CD4-positive, alpha-beta T cell treated with Interleukin-6 for 4 hours (primary cell): ENCODE measurements at regions not wholly inside any gene's neighbourhood (a gene's known extent, or its start where the extent isn't known, plus 50 kb on each side); places are given as distances from the start of the nearest gene placed in this dataset.

Source experiments
- DNase-seq: peaks from one replicate; pipeline ENCODE4 v3.0.0-alpha.2; 2020; ENCODE audit warnings: mixed read lengths

DNA sequence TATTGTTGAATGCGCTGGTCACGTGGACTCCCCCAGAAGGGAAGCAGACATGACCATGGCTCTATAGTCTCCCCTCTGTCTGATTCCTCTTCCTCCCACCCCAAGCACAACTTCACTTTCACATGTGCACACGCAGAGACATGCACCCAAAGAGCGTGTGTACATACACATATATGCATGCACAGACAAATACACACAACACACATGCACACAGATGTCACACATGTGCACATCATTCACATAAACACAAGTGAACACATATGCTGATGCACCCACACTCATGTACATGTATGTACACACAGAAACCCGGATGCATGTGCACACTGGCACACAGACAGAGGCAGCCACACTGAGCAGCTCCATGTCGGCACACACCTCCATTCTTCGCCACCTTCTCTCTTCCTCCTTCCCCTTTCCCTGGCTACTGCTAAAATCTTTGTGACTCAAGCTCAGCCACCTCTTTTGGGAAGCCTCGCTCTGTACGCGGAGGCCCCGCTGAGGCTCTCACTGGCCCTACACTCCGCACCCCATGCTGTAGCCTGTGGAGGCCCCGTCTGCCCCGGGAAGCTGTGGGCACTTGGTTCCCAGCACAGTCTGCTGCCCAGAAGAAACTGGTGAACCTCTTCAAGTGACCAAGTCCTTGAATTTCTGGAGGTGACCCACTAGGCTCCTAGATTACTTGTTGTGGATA lies 101.6 kb upstream of the TEX51 start:
- DNase-seq: no peak

DNA sequence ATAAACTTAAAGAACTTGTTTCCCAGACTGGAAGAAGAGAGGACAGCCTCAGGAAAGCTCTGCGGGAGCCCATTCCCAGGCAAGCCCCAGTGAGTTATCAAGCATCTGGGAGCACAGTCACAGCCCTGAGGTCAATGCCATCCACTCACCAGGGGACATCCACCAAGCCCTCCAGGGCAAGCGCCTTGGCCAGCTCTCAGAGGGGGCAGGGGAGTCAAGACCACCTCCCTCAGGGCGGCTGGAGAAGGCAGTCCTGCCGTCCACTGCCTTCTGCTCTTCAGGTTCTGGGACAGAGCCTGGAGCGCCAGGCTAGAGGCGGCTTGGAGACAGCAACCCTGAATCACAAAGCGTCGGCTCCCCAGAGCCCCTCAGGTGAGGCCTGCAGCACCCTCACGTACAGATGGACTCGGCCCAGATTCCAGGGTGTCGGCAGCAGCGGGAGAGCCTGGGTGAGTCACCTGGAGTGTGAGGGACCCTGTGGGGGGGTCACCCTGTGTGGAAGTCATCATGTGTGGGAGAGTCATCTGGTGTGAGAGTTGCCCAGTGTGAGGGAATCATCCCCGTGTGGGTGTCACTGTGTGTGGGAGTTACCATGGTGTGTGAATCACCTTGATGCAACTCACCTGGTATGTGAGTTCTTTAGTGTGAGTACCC lies 100.9 kb upstream of the TEX51 start:
- no peak for DNase-seq

DNA sequence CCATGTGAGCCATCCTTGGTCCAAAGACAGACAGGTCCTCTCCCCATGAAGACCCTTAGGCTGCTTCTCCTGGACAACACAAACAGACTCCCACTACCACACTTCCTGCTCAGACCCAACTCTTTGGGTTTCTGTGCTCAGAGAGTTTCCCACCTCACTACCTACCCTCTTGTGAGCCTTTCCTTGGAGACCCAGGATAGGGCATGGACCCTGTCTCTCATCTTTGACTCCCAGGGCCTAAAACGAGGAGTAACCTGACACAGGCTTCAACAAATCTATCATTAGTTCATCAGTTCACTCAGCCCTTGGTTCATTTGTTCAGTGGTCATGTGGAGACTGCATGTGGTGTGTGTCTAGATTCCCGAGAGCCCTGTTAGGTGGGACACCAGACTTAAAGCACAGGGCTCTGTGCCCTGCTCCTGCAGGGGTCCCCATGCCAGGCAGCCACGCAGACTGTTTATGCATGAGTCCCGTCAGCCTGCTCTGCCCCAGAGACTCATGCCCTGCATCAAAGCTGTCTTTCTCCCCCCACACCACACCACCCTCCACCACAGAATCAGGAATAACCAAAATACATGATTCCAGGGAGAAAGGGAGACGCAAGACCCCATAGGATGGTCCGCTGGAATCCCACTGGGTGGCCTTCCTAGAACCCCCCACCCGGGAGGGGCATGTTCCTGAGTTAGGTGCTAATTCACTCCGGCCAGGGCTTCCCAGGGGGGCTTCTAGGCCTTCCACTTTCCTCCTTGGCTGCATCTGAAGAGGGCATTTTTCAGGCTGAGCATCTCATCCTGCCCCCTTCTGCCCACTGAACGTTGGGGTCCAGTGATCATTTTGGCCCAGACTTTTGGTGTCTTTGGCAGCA lies 100.2 kb upstream of the TEX51 start:
- DNase-seq: no peak

DNA sequence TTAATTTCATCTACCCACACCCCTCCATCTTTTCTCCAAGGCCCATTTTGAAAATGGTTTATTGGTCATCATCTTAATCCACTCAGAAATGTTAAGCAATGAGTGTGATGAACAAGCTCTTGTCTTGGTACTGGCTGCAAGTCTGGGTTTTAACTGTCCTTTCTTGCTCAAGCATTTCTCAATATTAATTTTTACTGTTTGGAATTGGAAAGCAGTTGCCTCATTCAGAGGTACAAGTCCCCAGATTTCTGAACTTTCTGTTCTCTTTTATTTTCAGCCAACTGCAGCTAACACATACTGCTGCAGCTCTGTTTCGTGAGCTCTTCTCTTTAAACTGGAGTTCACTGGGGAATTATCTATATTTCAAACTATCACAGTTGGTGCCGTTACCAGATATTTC lies 99.4 kb upstream of the TEX51 start:
- DNase-seq: no peak

DNA sequence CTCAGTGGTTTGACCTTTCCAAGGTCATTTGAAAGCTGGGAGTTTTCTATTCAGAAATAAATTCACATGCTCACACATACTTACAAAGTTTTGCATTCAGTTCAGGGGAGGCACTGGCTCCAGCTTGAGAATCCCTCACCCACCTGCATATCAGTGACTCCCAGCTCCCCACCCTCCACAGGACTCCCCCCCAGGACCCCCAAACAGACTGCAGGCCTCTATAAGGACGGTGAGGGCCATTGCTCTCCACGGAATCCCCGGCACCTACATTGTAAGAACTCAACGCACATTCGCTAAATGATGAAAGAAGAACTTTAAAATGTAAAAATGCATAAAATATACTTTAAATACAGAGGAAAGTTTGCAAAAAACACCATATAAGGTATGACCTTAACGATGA lies 97.2 kb upstream of the TEX51 start:
- no peak for DNase-seq

DNA sequence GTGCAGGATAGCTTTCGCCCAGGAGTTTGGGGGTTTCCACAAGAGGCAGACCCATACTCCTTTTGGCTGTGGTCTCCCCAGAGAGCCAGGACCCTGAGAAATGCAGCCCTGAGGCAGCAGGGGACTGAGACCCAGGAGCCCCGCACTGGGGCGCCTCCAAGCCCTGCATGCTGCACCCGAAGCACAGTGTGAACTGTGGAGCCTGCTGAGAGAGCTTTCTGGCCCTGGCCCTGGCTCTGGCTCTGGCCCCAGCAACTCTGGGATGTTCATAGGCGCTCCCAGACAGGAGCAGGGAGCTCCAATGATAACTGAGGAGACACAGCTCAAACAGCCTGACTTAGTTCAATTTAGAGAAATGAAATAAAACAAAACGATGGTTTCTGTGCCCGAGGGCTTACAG lies 96.4 kb upstream of the TEX51 start:
- no peak for DNase-seq

DNA sequence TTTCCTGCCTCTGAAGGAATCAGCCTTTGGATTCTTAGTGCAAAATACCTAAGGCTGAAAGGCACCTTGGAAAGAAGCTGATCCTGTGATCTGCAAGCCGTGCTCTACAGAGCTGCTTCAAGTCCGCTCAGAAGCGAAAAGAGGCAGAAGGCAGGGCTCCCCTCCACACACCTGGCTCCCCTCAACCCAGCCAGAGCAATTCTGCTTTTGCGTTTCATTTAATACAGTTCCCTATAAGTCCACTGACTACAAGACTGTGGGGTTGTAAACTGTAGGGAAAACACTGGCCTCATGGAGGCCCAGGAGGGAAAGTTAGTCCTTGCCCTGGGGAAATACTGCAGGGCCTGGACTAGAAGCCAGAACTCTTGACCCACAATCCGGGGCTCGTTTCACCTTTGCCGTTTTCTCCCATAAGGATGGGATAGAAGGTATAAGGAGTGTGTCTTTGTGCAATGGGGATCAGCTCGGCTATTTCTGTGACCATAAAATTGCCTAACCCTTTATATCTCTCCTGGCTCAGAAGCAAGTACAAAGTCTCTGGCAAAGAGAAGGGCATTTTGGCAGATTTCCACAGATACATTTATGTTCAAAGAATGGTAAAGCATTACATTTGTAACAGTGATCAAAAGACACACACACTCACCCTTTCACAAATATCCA lies 95.8 kb upstream of the TEX51 start:
- DNase-seq: no peak

DNA sequence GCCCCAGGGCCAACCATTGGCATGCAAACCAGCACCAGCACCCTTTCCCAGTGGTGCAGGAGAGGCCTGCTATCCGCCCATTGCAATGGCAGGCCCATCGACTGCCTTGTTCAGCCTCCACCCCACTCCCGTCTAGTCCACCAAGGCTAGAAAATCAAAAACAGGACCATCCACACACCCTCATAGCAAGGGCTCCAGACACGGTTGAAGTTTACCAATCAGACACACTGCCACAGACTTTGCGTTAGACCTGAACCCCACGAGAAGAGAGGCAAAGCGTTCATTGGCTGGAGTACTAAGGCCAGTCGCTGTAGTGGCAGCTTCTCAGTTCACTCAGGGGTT lies 95.3 kb upstream of the TEX51 start:
- DNase-seq: no peak

DNA sequence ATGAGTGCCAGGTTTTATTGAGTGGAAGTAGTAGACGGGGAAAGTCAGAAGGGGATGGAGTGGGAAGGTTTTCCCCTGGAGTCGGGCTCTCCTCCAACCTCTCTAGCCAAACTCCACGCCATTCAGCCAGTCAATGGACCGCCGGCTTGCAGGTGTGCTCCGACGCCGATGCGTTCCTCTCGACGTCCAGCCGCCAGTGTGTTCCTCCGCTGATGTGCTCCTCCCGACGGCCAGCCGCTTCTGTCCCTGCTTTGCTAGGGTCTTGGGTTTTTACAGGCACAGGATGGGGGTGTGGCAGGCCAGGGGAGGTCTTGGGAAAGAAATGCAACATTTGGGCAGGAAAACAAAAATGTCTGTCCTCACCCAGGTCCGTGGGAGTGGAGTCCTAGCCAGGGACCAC lies 94.3 kb upstream of the TEX51 start:
- DNase-seq: no peak

DNA sequence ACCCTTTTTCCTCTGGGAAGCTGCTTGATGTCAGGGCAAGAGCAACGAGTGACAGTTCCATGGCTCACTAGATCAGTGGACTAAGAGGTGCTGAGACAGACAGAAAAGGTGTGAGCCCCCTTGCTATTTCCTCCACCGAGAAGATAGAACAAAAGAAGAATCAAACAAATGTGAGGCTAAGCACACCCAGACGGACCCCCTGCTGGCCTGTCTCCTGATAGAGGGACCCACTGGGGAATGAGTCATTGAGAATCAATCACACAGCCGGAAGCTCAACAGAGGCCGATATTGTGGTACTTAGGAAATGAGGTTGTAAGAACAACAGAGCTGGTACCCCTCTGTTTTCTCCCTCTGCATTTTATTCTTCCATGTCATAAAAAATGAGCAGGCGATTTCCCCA lies 89.8 kb upstream of the TEX51 start:
- DNase-seq: no peak

DNA sequence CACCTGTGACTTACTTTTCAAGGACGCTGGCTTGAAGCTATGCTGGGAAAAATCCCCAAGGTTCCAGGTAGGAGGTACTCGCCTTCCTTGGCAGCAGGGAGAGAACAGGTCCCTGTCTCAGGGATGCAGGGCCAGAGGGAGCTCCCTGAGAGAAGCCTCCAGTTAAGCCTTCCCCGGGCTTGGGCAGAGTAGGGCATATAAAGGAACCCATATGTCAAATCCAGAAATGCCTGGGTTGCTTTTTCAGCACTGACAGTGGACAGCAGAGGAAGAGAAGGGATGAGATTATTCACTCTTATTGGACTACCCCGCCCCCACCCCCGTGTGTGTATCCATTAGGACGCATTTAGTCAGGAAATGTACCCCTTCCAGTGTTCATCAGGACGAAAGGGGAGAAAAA lies 89.3 kb upstream of the TEX51 start:
- DNase-seq: no peak

DNA sequence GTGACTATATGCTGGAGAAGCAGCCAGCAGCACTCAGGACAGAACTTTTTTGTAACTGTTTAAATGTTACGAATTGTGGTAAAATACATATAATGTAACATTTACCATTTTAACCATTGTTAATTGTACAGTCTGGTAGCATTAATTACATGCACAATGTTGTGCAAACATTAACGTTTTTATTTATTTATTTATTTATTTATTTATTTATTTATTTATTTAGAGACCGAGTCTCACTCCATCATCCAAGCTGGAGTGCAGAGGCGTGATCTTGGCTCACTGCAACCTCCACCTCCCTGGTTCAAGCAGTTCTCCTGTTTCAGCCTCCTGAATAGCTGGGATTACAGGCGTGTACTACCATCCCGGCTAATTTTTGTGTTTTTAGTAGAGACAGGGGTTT lies 88.7 kb upstream of the TEX51 start:
- no peak for DNase-seq

DNA sequence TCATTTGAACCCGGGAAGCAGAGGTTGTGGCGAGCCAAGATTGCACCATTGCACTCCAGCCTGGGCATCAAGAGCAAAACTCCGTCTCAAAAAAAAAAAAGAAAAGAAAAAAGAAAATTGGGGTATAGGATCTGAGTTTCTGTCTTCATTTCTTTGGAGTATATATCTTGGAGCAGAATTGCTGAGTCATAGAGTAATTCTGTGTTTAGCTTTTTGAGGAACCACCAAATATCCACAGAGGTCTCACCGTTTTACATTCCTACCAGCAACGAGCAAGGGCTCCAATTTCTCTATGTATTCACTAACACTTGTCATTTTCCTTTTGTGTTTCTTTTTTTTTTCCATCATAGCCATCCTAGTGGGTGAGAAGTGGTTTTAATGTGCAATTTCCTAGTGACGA lies 87.6 kb upstream of the TEX51 start:
- DNase-seq: no peak

DNA sequence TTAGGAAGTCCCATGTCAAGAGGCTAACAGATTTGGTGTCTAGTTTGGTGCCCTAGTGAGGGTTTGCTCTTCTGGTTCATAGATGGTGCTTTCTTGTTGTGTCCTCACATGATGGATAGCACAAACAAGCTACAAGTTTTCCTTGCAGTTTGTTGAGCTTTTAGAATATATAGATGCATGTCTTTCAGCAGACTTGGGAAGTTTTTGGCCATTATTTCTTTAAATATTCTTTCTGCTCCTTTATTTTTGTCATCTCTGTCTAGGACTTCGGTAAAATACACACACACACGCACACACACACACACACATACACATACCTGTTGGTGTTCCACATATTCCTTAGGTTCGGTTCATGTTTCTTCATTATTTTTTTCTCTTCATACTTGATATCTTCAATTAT lies 81.5 kb upstream of the TEX51 start:
- no peak for DNase-seq

DNA sequence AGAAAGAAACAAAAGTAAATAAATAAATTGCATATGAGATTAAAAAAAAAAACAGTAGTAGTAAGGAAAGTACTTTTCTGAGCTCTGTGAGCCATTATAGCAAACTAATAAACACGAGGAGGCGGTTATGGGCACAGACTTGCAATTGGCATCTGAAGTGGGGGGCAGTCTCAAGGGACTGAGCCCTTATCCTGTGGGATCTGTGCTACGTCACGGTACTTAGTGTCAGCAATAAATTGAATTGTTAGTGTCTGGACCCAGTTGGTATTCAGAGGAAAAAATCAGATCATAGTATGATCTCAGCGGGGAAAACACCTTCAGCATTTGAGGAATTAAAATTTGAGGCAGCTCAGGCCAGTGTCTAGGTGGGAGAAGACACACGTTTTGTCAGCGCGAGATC lies 76.6 kb upstream of the TEX51 start:
- no peak for DNase-seq

DNA sequence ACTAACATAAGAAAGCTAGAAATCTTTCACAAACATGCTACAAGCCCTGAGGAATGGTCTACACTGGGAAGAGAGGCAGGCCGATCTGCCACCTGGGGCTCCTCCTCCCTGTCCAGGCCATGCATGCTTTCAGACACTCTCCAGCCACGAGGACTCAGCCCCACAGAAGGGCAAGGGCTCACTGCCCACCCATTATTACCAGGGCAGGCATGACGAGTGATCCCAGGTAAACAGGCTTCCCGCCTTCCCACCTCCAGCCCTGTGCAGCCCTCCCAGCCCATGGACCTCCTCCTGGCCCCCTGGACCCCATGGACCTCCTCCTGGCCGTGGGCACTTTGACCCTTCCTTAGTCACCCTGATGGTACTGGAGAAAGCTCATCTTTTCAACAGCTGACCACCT lies 75.8 kb upstream of the TEX51 start:
- DNase-seq: no peak

DNA sequence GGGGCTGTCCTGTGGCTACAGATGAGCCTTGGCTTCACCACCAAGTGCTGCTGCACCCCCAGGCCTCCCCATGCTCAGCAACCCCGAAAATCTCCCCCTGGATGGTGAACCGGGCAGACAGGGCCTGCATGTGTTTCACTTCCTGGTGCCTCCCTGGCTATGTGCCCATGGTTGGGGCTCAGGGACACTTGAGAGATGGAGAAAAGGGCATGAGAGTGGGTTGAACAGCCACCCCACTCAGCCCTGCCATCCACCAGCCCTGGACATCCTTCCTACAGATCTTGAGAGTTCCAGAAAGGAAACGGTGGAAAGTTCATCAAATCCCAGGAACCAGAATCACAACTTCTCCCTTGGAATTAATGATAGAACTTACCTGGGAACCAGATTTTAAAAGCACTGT lies 74.7 kb upstream of the TEX51 start:
- DNase-seq: no peak

DNA sequence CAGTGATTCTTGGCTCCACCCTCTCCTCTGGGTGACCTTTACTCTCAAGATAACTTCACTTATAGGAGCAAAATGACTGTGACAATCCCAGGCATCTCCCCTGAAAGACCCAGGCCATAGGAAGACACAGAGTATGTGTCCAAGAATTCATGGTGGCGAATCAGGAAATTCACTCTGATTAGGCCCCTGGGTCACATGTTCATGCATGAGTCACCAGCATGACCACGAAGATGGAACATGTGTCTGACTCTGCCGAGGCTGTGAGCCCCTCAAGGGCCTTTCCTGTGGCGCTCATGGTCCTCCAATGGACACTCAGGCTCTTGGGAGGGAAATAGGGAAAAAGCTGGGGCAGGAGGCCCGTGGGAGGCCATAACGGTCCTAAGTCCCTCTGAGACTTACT lies 74.0 kb upstream of the TEX51 start:
- DNase-seq: no peak

DNA sequence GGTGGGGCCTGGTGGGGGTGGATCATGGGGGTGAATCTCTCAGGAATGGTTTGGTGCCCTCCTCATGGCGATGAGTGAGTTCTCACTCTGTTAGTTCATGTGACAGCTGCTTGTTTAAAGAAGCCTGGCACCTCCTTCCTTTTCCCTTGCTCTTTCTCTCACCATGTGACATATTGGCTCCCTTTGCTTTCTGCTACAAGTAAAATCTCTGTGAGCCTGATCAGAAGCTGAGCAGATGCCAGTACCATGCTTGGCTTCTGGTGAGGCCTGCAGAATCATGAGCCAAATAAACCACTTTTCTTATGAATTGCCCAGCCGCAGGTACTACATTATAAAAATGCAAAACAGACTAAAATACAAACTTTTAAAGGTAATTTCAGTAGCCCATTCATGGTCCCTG lies 73.4 kb upstream of the TEX51 start:
- no peak for DNase-seq

DNA sequence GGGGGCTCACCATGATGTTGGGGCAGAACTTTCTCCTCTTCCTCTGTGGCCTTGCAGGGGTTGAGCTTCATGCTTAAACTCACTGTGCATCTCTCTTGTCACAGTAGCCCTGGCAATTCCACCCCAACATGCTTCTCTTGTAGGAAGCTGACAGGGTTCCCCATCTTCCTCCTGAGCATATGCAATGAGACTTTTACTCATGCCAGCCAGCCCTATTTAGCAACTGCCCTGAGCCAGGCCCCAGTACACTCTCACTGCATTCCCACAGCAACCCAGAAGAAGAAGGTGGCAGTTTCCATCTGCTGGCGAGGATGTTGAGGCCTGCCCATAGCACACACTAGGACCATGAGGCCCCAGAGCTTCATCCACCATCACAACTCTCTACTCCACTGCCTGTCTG lies 72.2 kb upstream of the TEX51 start:
- DNase-seq: no peak

DNA sequence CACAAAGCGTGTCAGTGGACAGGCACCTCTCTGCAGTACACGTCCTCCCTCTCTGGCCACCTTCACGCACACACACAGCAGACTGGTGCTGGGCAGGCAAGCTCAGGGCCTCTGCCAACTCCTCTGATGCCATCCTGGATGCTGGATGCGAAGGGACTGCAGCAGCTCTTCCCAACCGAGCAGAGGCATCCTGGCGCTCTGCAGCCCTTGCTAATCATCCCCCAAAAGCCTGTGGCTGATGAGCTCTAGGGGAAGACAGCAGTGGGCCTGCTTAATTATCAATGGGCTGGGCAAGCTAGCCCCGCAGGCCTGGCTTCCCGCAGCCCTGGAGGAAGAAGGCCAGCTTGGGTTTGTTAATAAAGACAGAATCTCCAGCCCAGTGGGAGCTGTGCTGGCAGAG lies 71.3 kb upstream of the TEX51 start:
- DNase-seq: no peak

DNA sequence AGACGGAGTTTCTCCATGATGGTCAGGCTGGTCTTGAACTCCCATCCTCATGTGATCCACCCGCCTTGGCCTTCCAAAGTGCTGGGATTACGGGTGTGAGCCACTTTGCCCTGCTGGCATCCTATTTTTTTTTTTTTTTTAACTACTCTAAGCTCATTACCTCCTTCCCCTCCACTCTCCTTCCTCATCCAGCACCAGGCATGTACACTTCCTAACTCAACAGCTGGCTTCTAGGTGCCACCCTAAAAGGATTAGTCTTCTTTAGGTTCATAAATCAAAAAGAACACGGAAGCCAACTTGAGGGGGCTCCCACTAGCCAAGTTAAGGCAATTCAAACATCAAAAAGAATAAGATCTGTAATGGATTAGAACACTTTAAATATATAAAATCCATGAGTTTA lies 70.6 kb upstream of the TEX51 start:
- no peak for DNase-seq

DNA sequence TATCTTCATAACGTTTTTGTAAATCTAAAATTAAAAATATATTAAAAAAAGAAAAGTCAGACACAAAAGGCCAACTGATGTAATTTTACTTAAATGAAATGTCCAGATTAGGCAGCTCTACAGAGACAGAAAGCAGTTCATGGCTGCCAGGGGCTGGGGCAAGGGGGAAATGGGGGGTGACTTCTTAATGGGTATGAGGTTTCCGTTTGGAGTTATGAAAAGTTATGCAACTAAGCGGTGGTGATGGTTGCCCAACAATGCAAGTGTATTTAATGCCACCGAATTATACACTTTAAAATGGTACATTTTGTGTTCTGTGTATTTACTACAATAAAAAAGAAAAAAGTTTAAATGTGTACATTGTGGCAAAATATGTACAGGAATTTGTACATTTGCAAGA lies 70.2 kb upstream of the TEX51 start:
- DNase-seq: no peak
